ENCODE measurements at regions not wholly inside any gene's neighbourhood (a gene's known extent, or its start where the extent isn't known, plus 50 kb on each side); places are given as distances from the start of the nearest gene placed in this dataset.

GRCh38 chr9:7287986-7288385, 511.6 kb downstream of the DMAC1 start:
- no peak for DNase-seq

- no peak for DNase-seq
Observed at GRCh38 chr9:7287065-7287464, 512.5 kb downstream of the DMAC1 start.

GRCh38 chr9:7286101-7286500, 513.5 kb downstream of the DMAC1 start:
- no peak for DNase-seq

- DNase-seq = no peak
Observed at GRCh38 chr9:7285199-7285598, 514.4 kb downstream of the DMAC1 start.

- DNase-seq = no peak
Observed at GRCh38 chr9:7284517-7284916, 515.1 kb downstream of the DMAC1 start.

GRCh38 chr9:7284117-7284516, 515.5 kb downstream of the DMAC1 start:
- DNase-seq = no peak

GRCh38 chr9:7273575-7273974, 515.8 kb downstream of the KDM4C start:
- DNase-seq = no peak

- DNase-seq = peak; percentile 74 to 76
Observed at GRCh38 chr9:7266911-7267595, 509.3 kb downstream of the KDM4C start.

GRCh38 chr9:7265181-7265580, 507.4 kb downstream of the KDM4C start:
- no peak for DNase-seq

- DNase-seq = no peak
Observed at GRCh38 chr9:7259544-7260241, 501.9 kb downstream of the KDM4C start.

GRCh38 chr9:7258688-7259396, 501.1 kb downstream of the KDM4C start:
- DNase-seq = no peak

GRCh38 chr9:7246917-7247522, 489.2 kb downstream of the KDM4C start:
- no peak for DNase-seq

- no peak for DNase-seq
Observed at GRCh38 chr9:7245976-7246580, 488.3 kb downstream of the KDM4C start.

GRCh38 chr9:7243838-7244237, 486.1 kb downstream of the KDM4C start:
- DNase-seq = no peak

- no peak for DNase-seq
Observed at GRCh38 chr9:7242126-7242525, 484.4 kb downstream of the KDM4C start.

- no peak for DNase-seq
Observed at GRCh38 chr9:7241694-7242093, 483.9 kb downstream of the KDM4C start.

GRCh38 chr9:7240569-7241311, 483.0 kb downstream of the KDM4C start:
- no peak for DNase-seq

- DNase-seq = no peak
Observed at GRCh38 chr9:7239708-7240107, 481.9 kb downstream of the KDM4C start.

GRCh38 chr9:7238247-7238637, 480.5 kb downstream of the KDM4C start:
- no peak for DNase-seq

- peak in 1 of 2 experiments; percentile 24 for DNase-seq
Observed at GRCh38 chr9:7237473-7238246, 479.9 kb downstream of the KDM4C start.

GRCh38 chr9:7236186-7236585, 478.4 kb downstream of the KDM4C start:
- no peak for DNase-seq

GRCh38 chr9:7234144-7234543, 476.4 kb downstream of the KDM4C start:
- no peak for DNase-seq
